Gastroesophageal sphincter (tissue), 4 donors: ENCODE measurements at regions not wholly inside any gene's neighbourhood (a gene's known extent, or its start where the extent isn't known, plus 50 kb on each side); places are given as distances from the start of the nearest gene placed in this dataset.

Source experiments
- ATAC-seq: fragments of 150-250 bp; one replicate; pipeline ENCODE4 v1.9.1; 2016; ENCODE audit warnings: mild to moderate bottlenecking, moderate library complexity
- H3K27ac ChIP-seq, 4 donors: fragments of 200-600 bp; sonication (generic) in 3 of 4; 1 replicate in 3 of 4; 2 replicates in 1 of 4; pipeline ENCODE4 v1.5.1; 2016 to 2019
- H3K27me3 ChIP-seq: fragments of 200-600 bp; sonication (generic); one replicate; pipeline ENCODE4 v1.5.1; 2019
- H3K36me3 ChIP-seq, 2 donors: fragments of 200-600 bp; sonication (generic); one replicate each; pipeline ENCODE4 v1.5.1; 2019; ENCODE audit warnings: control low read depth in 1 of 2
- H3K4me1 ChIP-seq, 3 donors: fragments of 200-600 bp; sonication (generic); 1 replicate in 2 of 3; 2 replicates in 1 of 3; pipeline ENCODE4 v1.5.1; 2016 to 2019; ENCODE audit warnings: control low read depth in 2 of 3
- H3K4me3 ChIP-seq, 2 donors: fragments of 200-600 bp; sonication (generic); one replicate each; pipeline ENCODE4 v1.5.1; 2019; ENCODE audit warnings: mild to moderate bottlenecking in 1 of 2, moderate library complexity in 1 of 2
- H3K9me3 ChIP-seq, 3 donors: fragments of 200-600 bp; sonication (generic); one replicate each; pipeline ENCODE4 v1.5.1; 2017 to 2019; ENCODE audit warnings: control low read depth in 2 of 3
- EP300 ChIP-seq: sonication (generic); formaldehyde crosslinking; IDR thresholded peaks from one replicate; pipeline ENCODE4 v1.6.1; 2017; ENCODE audit warnings: antibody characterized with exemption, mild to moderate bottlenecking
- POLR2A ChIP-seq, 2 donors: fragments of 450-650 bp; IDR thresholded peaks; one replicate each; pipeline ENCODE4 v1.6.1; 2017; ENCODE audit warnings: antibody characterized with exemption in 2 of 2, mild to moderate bottlenecking in 2 of 2, moderate library complexity in 1 of 2
- POLR2AphosphoS5 ChIP-seq: sonication (generic); formaldehyde crosslinking; IDR thresholded peaks from one replicate; pipeline ENCODE4 v1.6.1; 2017; ENCODE audit warnings: antibody characterized with exemption
- WGBS, 2 donors: methylation state at CpG; one replicate each; pipeline ENCODE4 v1.1.5; 2018; ENCODE audit warnings: low coverage in 1 of 2; 5-methylcytosine and 5-hydroxymethylcytosine counted together
- TF ChIP-seq, protein P1 (sequence below), 4 experiments: fragments of 200-600 bp in 2 of 4; fragments of 450-650 bp in 2 of 4; sonication (generic) in 1 of 4; IDR thresholded peaks; one replicate each; pipeline ENCODE4 v1.5.1; 2017 to 2019; ENCODE audit warnings: antibody characterized with exemption in 4 of 4, mild to moderate bottlenecking in 2 of 4, moderate library complexity in 2 of 4

DNA sequence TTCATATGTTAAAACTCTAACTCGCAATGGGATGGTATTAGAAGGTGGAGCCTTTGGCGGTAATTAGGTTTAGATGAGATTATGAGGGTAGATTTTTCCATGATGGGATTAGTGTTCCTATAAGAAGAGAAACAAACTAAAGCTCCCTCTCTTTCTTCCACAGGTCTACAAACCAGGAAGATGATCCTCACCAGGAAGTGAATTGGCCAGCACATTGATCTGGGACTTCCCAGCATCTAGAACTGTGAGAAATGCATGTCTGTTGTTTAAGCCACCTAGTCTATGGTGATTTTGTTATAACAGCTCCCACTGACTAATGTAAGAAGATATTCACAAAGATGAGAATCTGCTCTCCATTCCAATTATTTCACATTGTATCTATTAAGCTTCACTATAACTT, 2266.9 kb downstream of the PCDH7 start:
- no peaks in the 10 kb centered on the region for H3K4me1 ChIP-seq
- TF ChIP-seq EP300 (no peak), POLR2AphosphoS5 (no peak), POLR2A (IDR thresholded peaks at IDR 0.05) (no peak)
- TF ChIP-seq, protein P1, sequence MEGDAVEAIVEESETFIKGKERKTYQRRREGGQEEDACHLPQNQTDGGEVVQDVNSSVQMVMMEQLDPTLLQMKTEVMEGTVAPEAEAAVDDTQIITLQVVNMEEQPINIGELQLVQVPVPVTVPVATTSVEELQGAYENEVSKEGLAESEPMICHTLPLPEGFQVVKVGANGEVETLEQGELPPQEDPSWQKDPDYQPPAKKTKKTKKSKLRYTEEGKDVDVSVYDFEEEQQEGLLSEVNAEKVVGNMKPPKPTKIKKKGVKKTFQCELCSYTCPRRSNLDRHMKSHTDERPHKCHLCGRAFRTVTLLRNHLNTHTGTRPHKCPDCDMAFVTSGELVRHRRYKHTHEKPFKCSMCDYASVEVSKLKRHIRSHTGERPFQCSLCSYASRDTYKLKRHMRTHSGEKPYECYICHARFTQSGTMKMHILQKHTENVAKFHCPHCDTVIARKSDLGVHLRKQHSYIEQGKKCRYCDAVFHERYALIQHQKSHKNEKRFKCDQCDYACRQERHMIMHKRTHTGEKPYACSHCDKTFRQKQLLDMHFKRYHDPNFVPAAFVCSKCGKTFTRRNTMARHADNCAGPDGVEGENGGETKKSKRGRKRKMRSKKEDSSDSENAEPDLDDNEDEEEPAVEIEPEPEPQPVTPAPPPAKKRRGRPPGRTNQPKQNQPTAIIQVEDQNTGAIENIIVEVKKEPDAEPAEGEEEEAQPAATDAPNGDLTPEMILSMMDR (IDR thresholded peaks at IDR 0.05), result no peak
- H3K9me3 ChIP-seq, result no peaks in the 10 kb centered on the region
- H3K27ac ChIP-seq, result no peak overlapping the region
- WGBS, 2 donors, result 75 to 96% methylated on average over 2 of the region's 2 CpGs
- no peak overlapping the region for H3K4me3 ChIP-seq
- no peaks in the 10 kb centered on the region for H3K27me3 ChIP-seq
- no peak for ATAC-seq
- no peaks in the 10 kb centered on the region for H3K36me3 ChIP-seq

- Histone ChIP-seq H3K36me3 (no peaks in the 10 kb centered on the region), H3K4me1 (no peaks in the 10 kb centered on the region), H3K27ac (no peak overlapping the region), H3K9me3 (no peaks in the 10 kb centered on the region), H3K4me3 (no peak overlapping the region), H3K27me3 (no peaks in the 10 kb centered on the region)
- no peak for ATAC-seq
- TF ChIP-seq POLR2A (IDR thresholded peaks at IDR 0.05) (no peak), EP300 (no peak)
- TF ChIP-seq, protein P1 (IDR thresholded peaks at IDR 0.05), result no peak
- WGBS, 2 donors, result 76 to 92% methylated on average over 2 of the region's 2 CpGs
Observed at GRCh38 chr4:32988165-32988811, 2268.1 kb downstream of the PCDH7 start.

DNA sequence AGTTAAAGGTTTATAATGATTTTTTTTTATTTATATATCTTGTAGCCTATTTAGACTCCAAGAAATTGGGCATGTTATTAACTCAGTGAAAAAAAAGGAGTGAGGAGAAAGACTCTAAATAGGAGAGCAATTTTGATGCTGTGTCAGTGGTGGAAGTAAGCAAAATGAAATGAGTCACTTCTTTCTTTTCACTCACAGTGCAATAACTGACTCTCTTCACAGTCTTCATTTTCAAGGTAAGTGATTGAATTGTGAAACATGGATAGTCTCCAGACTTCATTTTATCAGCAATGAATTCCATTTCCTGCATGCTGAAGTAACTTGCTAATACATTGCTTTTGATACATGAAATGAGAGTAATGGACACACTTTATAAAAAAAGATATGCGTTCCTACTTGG, 2271.5 kb downstream of the PCDH7 start:
- Histone ChIP-seq H3K27me3 (no peaks in the 10 kb centered on the region), H3K36me3 (no peaks in the 10 kb centered on the region), H3K4me1 (no peaks in the 10 kb centered on the region), H3K4me3 (no peak overlapping the region), H3K27ac (no peak overlapping the region), H3K9me3 (no peaks in the 10 kb centered on the region)
- TF ChIP-seq EP300 (no peak), POLR2AphosphoS5 (no peak), POLR2A (IDR thresholded peaks at IDR 0.05) (no peak)
- TF ChIP-seq, protein P1 (IDR thresholded peaks at IDR 0.05), result no peak
- 67% methylated on average over 1 of the region's 1 CpG for WGBS, 2 donors
- ATAC-seq, result no peak

DNA sequence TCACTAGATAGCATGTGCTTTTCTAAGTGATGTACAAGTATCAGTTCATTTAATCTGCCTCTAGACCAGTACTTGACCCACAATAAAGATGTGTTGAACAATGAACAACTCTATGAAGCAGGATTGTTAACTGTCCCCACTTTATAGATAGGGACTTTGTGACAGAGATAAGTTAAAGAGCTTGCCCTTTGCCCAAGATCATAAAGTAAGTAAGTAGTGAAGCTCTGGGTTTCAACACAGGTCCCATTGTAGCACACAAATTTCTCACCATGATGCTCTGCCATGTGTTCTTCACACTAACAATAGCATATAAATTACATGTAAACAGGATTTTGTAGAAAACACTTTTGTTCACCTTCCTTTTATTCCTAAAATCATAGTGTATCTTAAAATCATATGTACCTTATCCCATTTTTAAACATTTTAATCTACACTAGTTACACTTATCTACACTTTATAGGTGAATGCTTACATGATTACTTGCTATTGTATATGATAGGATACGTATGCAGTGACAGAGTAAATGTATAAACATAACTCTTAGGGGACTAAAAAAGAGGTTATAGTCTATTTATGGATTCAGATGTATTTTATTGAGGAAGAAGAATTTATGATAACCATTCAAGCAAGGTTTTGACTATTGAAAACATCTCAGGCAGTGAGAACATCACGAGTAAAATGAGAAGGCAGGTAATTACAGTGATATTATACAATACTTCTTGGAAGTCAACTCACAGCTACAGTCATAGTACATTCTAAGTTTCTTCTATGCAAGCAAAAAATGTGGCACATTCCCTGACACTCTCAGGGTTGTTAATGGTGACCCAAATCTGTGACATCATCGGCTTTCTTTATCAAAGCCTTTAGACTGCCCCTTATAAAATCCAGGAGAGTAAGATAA, 2275.1 kb downstream of the PCDH7 start:
- TF ChIP-seq POLR2AphosphoS5 (no peak), POLR2A (IDR thresholded peaks at IDR 0.05) (no peak), EP300 (no peak)
- TF ChIP-seq, protein P1 (IDR thresholded peaks at IDR 0.05), result no peak
- Histone ChIP-seq H3K4me3 (no peak overlapping the region), H3K36me3 (no peaks in the 10 kb centered on the region), H3K4me1 (no peaks in the 10 kb centered on the region), H3K27me3 (no peaks in the 10 kb centered on the region), H3K9me3 (no peaks in the 10 kb centered on the region), H3K27ac (no peak overlapping the region)
- ATAC-seq, result no peak
- WGBS, 2 donors, result 69 to 70% methylated on average over 3 of the region's 3 CpGs

DNA sequence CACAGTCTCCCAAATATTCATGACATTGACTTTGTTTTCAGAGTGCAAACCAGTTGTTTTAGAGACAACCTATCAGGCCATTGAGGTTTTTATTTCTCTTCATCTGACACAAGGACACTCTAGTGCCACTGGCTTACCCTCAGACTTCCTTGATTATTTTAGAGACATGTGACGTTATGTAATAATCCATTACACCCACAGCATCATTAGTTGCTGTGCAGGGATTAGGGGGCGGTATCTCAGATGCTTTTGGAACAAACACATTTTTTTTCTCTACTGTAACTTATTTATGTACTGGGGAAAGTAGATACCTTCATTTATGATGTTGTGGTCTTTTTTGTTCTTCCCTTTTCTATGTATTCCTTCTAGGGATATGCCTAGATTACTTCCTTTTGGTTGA, 2293.1 kb downstream of the PCDH7 start:
- WGBS, 2 donors, result 63 to 72% methylated on average over 2 of the region's 2 CpGs

More for the DNA sequence above, 2293.1 kb downstream of the PCDH7 start:
- no peak for ATAC-seq
- Histone ChIP-seq H3K4me1 (no peaks in the 10 kb centered on the region), H3K27ac (no peak overlapping the region), H3K4me3 (no peak overlapping the region), H3K9me3 (no peaks in the 10 kb centered on the region), H3K27me3 (no peaks in the 10 kb centered on the region), H3K36me3 (no peaks in the 10 kb centered on the region)
- TF ChIP-seq EP300 (no peak), POLR2AphosphoS5 (no peak), POLR2A (IDR thresholded peaks at IDR 0.05) (no peak)
- TF ChIP-seq, protein P1 (IDR thresholded peaks at IDR 0.05), result no peak
